HepG2 (cell line): ENCODE measurements at regions not wholly inside any gene's neighbourhood (a gene's known extent, or its start where the extent isn't known, plus 50 kb on each side); places are given as distances from the start of the nearest gene placed in this dataset.

Experiments
- HNF4G ChIP-seq, 2 experiments: sonication (generic) in 1 of 2; formaldehyde crosslinking in 1 of 2; IDR thresholded peaks; 2 replicates each; pipeline versions ENCODE4 v1.4.0 to v1.6.1; 2011 to 2020; ENCODE audit warnings: borderline replicate concordance in 2 of 2, low read depth in 2 of 2, mild to moderate bottlenecking in 2 of 2, low read length in 1 of 2, missing genetic modification reagents in 1 of 2, moderate library complexity in 1 of 2
- IRX3 ChIP-seq: sonication (generic); formaldehyde crosslinking; IDR thresholded peaks from 2 replicates; pipeline ENCODE4 v1.8.1; 2023; ENCODE audit warnings: mild to moderate bottlenecking, low read depth, missing genetic modification reagents, borderline replicate concordance
- NCOA2 ChIP-seq: sonication (generic); formaldehyde crosslinking; IDR thresholded peaks from 2 replicates; pipeline ENCODE4 v1.8.0; 2022; ENCODE audit warnings: inconsistent platforms
- SMARCE1 ChIP-seq: fragments of 450-650 bp; IDR thresholded peaks from 2 replicates; pipeline ENCODE4 v1.6.1; 2017; ENCODE audit warnings: borderline replicate concordance
- ZMAT3 ChIP-seq: sonication (generic); formaldehyde crosslinking; conservative IDR thresholded peaks from 2 replicates; pipeline ENCODE4 v1.7.0; 2021; ENCODE audit warnings: missing genetic modification reagents
- ZNF230 ChIP-seq: sonication (generic); formaldehyde crosslinking; IDR thresholded peaks from 2 replicates; pipeline ENCODE4 v1.4.0; 2020; ENCODE audit warnings: mild to moderate bottlenecking, missing genetic modification reagents
- ZNF446 ChIP-seq: sonication (generic); formaldehyde crosslinking; IDR thresholded peaks from 2 replicates; pipeline ENCODE4 v1.5.0; 2020; ENCODE audit warnings: mild to moderate bottlenecking, missing genetic modification reagents
- TF ChIP-seq, protein P1 (sequence below), 2 experiments: fragments of 450-650 bp in 1 of 2; sonication (generic) in 1 of 2; formaldehyde crosslinking; IDR thresholded peaks; 2 replicates each; pipeline versions ENCODE4 v1.5.0 to v1.8.0; 2020 to 2022; ENCODE audit warnings: mild to moderate bottlenecking in 1 of 2, missing genetic modification reagents in 1 of 2
- TF ChIP-seq, protein P2 (sequence below): sonication (generic); formaldehyde crosslinking; IDR thresholded peaks from 2 replicates; pipeline ENCODE4 v1.4.0; 2020; ENCODE audit warnings: mild to moderate bottlenecking, missing genetic modification reagents, borderline replicate concordance
- TF ChIP-seq, protein P3 (sequence below): sonication (generic); formaldehyde crosslinking; IDR thresholded peaks from 2 replicates; pipeline ENCODE4 v1.4.0; 2020; ENCODE audit warnings: missing genetic modification reagents
- TF ChIP-seq, protein P4 (sequence below): sonication (generic); formaldehyde crosslinking; IDR thresholded peaks from 2 replicates; pipeline ENCODE4 v1.4.0; 2020; ENCODE audit warnings: missing genetic modification reagents, low read depth, mild to moderate bottlenecking, borderline replicate concordance
- TF ChIP-seq, protein P5 (sequence below): sonication (generic); formaldehyde crosslinking; IDR thresholded peaks from 2 replicates; pipeline ENCODE4 v1.5.0; 2020; ENCODE audit warnings: mild to moderate bottlenecking, low read depth, missing genetic modification reagents, borderline replicate concordance

DNA sequence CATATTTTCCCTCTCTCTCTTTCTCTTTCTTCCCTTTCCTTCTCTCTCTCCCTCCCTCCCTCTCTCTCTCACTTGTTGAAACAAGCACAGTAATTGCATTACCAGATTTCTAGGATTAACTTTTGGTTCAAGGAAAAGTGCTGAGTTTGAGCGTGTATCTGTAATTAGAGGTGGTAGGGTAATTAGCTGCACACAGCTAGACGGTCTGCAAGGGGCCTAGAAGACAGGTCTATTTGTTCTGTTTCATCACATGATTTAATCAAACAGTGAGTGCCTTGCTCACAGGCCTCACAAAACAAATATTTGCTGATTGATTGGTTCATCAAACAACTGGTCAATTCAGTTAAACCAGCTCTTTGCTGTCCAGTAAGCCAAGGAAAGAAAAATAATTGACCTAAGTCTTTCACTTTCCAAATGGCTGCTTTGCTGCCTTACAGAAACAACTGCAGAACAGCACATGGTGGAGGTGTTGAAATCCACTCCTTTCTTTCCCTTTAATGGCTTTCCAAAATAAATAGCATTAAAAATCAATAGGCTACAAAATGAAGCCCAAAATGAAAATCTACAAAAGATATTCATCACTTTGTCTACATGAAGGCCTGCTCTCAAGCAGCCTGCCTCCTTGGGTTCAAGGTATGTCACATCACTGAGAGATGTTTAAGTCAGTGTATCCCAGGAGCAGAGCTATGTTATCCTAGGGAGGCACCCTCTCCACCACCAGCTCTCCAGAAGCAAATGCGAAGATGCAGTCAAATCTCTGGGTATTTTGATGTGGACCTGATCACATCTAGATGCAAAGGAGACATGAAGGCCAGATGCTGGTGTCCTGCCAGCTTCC, 264.4 kb upstream of the SIX2 start (continued):
- TF ChIP-seq, protein P1, sequence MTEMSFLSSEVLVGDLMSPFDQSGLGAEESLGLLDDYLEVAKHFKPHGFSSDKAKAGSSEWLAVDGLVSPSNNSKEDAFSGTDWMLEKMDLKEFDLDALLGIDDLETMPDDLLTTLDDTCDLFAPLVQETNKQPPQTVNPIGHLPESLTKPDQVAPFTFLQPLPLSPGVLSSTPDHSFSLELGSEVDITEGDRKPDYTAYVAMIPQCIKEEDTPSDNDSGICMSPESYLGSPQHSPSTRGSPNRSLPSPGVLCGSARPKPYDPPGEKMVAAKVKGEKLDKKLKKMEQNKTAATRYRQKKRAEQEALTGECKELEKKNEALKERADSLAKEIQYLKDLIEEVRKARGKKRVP (CRISPR knock-in tag; IDR thresholded peaks at IDR 0.05), result peak in 1 of 2 experiments; percentile 90; a peak in 2 of 4 replicates
- TF ChIP-seq SMARCE1 (0 out of 2 replicates have a peak, but pooled peaks have one; percentile 19), HNF4G (IDR thresholded peaks at IDR 0.05; ENCODE audit: borderline replicate concordance, low read depth, low read length) (peak; percentile 54; the same call in 1 of the 2 replicates), HNF4G (CRISPR knock-in tag; IDR thresholded peaks at IDR 0.05; ENCODE audit: borderline replicate concordance, low read depth) (no peak; the same call in 1 of the 2 replicates), NCOA2 (CRISPR knock-in tag) (peak; percentile 99), IRX3 (CRISPR knock-in tag) (no peak), ZNF230 (CRISPR knock-in tag) (no peak; the same call in 1 of the 2 replicates), ZNF446 (CRISPR knock-in tag) (no peak), ZMAT3 (CRISPR knock-in tag) (peak; percentile 85; the same call in 1 of the 2 replicates)
- TF ChIP-seq, protein P2, sequence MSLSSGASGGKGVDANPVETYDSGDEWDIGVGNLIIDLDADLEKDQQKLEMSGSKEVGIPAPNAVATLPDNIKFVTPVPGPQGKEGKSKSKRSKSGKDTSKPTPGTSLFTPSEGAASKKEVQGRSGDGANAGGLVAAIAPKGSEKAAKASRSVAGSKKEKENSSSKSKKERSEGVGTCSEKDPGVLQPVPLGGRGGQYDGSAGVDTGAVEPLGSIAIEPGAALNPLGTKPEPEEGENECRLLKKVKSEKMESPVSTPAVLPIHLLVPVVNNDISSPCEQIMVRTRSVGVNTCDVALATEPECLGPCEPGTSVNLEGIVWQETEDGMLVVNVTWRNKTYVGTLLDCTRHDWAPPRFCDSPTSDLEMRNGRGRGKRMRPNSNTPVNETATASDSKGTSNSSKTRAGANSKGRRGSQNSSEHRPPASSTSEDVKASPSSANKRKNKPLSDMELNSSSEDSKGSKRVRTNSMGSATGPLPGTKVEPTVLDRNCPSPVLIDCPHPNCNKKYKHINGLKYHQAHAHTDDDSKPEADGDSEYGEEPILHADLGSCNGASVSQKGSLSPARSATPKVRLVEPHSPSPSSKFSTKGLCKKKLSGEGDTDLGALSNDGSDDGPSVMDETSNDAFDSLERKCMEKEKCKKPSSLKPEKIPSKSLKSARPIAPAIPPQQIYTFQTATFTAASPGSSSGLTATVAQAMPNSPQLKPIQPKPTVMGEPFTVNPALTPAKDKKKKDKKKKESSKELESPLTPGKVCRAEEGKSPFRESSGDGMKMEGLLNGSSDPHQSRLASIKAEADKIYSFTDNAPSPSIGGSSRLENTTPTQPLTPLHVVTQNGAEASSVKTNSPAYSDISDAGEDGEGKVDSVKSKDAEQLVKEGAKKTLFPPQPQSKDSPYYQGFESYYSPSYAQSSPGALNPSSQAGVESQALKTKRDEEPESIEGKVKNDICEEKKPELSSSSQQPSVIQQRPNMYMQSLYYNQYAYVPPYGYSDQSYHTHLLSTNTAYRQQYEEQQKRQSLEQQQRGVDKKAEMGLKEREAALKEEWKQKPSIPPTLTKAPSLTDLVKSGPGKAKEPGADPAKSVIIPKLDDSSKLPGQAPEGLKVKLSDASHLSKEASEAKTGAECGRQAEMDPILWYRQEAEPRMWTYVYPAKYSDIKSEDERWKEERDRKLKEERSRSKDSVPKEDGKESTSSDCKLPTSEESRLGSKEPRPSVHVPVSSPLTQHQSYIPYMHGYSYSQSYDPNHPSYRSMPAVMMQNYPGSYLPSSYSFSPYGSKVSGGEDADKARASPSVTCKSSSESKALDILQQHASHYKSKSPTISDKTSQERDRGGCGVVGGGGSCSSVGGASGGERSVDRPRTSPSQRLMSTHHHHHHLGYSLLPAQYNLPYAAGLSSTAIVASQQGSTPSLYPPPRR, result peak; percentile 100
- TF ChIP-seq, protein P3, sequence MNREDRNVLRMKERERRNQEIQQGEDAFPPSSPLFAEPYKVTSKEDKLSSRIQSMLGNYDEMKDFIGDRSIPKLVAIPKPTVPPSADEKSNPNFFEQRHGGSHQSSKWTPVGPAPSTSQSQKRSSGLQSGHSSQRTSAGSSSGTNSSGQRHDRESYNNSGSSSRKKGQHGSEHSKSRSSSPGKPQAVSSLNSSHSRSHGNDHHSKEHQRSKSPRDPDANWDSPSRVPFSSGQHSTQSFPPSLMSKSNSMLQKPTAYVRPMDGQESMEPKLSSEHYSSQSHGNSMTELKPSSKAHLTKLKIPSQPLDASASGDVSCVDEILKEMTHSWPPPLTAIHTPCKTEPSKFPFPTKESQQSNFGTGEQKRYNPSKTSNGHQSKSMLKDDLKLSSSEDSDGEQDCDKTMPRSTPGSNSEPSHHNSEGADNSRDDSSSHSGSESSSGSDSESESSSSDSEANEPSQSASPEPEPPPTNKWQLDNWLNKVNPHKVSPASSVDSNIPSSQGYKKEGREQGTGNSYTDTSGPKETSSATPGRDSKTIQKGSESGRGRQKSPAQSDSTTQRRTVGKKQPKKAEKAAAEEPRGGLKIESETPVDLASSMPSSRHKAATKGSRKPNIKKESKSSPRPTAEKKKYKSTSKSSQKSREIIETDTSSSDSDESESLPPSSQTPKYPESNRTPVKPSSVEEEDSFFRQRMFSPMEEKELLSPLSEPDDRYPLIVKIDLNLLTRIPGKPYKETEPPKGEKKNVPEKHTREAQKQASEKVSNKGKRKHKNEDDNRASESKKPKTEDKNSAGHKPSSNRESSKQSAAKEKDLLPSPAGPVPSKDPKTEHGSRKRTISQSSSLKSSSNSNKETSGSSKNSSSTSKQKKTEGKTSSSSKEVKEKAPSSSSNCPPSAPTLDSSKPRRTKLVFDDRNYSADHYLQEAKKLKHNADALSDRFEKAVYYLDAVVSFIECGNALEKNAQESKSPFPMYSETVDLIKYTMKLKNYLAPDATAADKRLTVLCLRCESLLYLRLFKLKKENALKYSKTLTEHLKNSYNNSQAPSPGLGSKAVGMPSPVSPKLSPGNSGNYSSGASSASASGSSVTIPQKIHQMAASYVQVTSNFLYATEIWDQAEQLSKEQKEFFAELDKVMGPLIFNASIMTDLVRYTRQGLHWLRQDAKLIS (CRISPR knock-in tag), result no peak
- TF ChIP-seq, protein P4, sequence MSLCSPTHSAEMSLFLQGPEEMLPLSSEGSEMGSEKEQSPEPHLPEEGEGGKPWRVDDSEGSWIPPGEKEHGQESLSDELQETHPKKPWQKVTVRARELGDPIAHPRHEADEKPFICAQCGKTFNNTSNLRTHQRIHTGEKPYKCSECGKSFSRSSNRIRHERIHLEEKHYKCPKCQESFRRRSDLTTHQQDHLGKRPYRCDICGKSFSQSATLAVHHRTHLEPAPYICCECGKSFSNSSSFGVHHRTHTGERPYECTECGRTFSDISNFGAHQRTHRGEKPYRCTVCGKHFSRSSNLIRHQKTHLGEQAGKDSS (CRISPR knock-in tag), result peak; percentile 61; the same call in 1 of the 2 replicates
- TF ChIP-seq, protein P5, sequence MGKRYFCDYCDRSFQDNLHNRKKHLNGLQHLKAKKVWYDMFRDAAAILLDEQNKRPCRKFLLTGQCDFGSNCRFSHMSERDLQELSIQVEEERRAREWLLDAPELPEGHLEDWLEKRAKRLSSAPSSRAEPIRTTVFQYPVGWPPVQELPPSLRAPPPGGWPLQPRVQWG (CRISPR knock-in tag), result no peak
